NCI-H1092 treated with DMSO at 0.1 percent for 48 hours (cell line): ENCODE measurements at regions not wholly inside any gene's neighbourhood (a gene's known extent, or its start where the extent isn't known, plus 50 kb on each side); places are given as distances from the start of the nearest gene placed in this dataset.
"Not testable (repeated sequence)": the region's sequence is repeated elsewhere in the genome, so short reads cannot be mapped to it uniquely, and the experiment has no call there.

Experiments
- DNase-seq: peaks from one replicate; lab custom pipeline; 2025; lab: John Stamatoyannopoulos, UW

GRCh38 chr15:96914081-96914480, 583.6 kb downstream of the NR2F2 start:
- no peak for DNase-seq

GRCh38 chr15:96916750-96917149, 586.2 kb downstream of the NR2F2 start:
- no peak for DNase-seq

- DNase-seq = no peak
Observed at GRCh38 chr15:96924570-96924969, 594.1 kb downstream of the NR2F2 start.

- DNase-seq = no peak
Observed at GRCh38 chr15:96947296-96948229, 617.1 kb downstream of the NR2F2 start.

- no peak for DNase-seq
Observed at GRCh38 chr15:96948981-96949380, 618.5 kb downstream of the NR2F2 start.

- DNase-seq = no peak
Observed at GRCh38 chr15:96958721-96959120, 628.2 kb downstream of the NR2F2 start.

GRCh38 chr15:96959501-96959900, 629.0 kb downstream of the NR2F2 start:
- no peak for DNase-seq

GRCh38 chr15:96960711-96961480, 630.4 kb downstream of the NR2F2 start:
- DNase-seq = no peak

GRCh38 chr15:96966554-96966953, 636.1 kb downstream of the NR2F2 start:
- DNase-seq = no peak

GRCh38 chr15:96969732-96970710, 639.5 kb downstream of the NR2F2 start:
- DNase-seq = no peak

- DNase-seq = no peak
Observed at GRCh38 chr15:96972201-96972600, 641.7 kb downstream of the NR2F2 start.

- DNase-seq = no peak
Observed at GRCh38 chr15:96974761-96975160, 644.3 kb downstream of the NR2F2 start.

- DNase-seq = no peak
Observed at GRCh38 chr15:96977886-96978285, 647.4 kb downstream of the NR2F2 start.

- no peak for DNase-seq
Observed at GRCh38 chr15:96978937-96979473, 648.5 kb downstream of the NR2F2 start.

- DNase-seq = not testable (repeated sequence)
Observed at GRCh38 chr15:96984121-96984671, 653.7 kb downstream of the NR2F2 start.

- no peak for DNase-seq
Observed at GRCh38 chr15:96992817-96993216, 662.3 kb downstream of the NR2F2 start.

GRCh38 chr15:96997538-96997937, 667.0 kb downstream of the NR2F2 start:
- DNase-seq = no peak

- no peak for DNase-seq
Observed at GRCh38 chr15:97009031-97009431, 678.5 kb downstream of the NR2F2 start.

GRCh38 chr15:97012986-97013385, 682.5 kb downstream of the NR2F2 start:
- DNase-seq = no peak

GRCh38 chr15:97013491-97013890, 683.0 kb downstream of the NR2F2 start:
- DNase-seq = no peak

- no peak for DNase-seq
Observed at GRCh38 chr15:97014001-97014400, 683.5 kb downstream of the NR2F2 start.
